A549 (cell line): ENCODE measurements at regions not wholly inside any gene's neighbourhood (a gene's known extent, or its start where the extent isn't known, plus 50 kb on each side); places are given as distances from the start of the nearest gene placed in this dataset.

ENCODE experiments used
- CEBPB ChIP-seq, 2 experiments: fragments of >200 bp in 1 of 2; sonication (Bioruptor Twin) in 1 of 2; formaldehyde crosslinking in 1 of 2; IDR thresholded peaks; 2 replicates each; pipeline ENCODE4 v1.6.1; 2012 to 2016
- CTCF ChIP-seq: fragments of >200 bp; sonication (Bioruptor Twin); formaldehyde crosslinking; IDR thresholded peaks from 3 replicates; pipeline ENCODE4 v1.5.1; 2016
- EP300 ChIP-seq, 2 experiments: fragments of >200 bp; sonication (Bioruptor Twin); formaldehyde crosslinking; IDR thresholded peaks; 2 replicates in 1 of 2; 3 replicates in 1 of 2; pipeline ENCODE4 v1.6.1; 2016 to 2017
- HOXA7 ChIP-seq: fragments of 250-450 bp; sonication (Bioruptor Pico); IDR thresholded peaks from 2 replicates; pipeline ENCODE4 v1.5.0; 2020; ENCODE audit warnings: mild to moderate bottlenecking, moderate library complexity
- JUN ChIP-seq, 2 experiments: fragments of >200 bp; sonication (Bioruptor Twin); formaldehyde crosslinking; IDR thresholded peaks; 2 replicates in 1 of 2; 3 replicates in 1 of 2; pipeline ENCODE4 v1.6.1; 2016 to 2017
- MAFK ChIP-seq: fragments of 450-650 bp; IDR thresholded peaks from 2 replicates; pipeline ENCODE4 v1.6.1; 2014; ENCODE audit not compliant: partially characterized antibody
- NR3C1 ChIP-seq: fragments of >200 bp; sonication (Bioruptor Twin); formaldehyde crosslinking; IDR thresholded peaks from 3 replicates; pipeline ENCODE4 v1.6.1; 2017
- POLR2A ChIP-seq: IDR thresholded peaks from 2 replicates; pipeline ENCODE4 v1.6.1; 2012; ENCODE audit warnings: mild to moderate bottlenecking, low read length
- POLR2AphosphoS2 ChIP-seq: conservative IDR thresholded peaks from 2 replicates; pipeline ENCODE4 v1.6.1; 2012; ENCODE audit warnings: low read length, improper control_type of control experiment, inconsistent platforms
- SMC3 ChIP-seq: fragments of >200 bp; sonication (Bioruptor Twin); formaldehyde crosslinking; IDR thresholded peaks from 3 replicates; pipeline ENCODE4 v1.6.1; 2018; ENCODE audit warnings: inconsistent platforms
- TF ChIP-seq, protein P1 (sequence below): fragments of 200-600 bp; sonication (generic); IDR thresholded peaks from 2 replicates; pipeline ENCODE4 v1.6.1; 2016; ENCODE audit warnings: antibody characterized with exemption, mild to moderate bottlenecking, moderate library complexity
- TF ChIP-seq, protein P2 (sequence below): fragments of 250-450 bp; sonication (Bioruptor Pico); IDR thresholded peaks from 2 replicates; pipeline ENCODE4 v1.5.0; 2021; ENCODE audit warnings: mild to moderate bottlenecking, moderate library complexity, borderline replicate concordance

- TF ChIP-seq CTCF: no peak
- TF ChIP-seq HOXA7 (CRISPR knock-in tag): no peak
- no peak for TF ChIP-seq EP300 (IDR thresholded peaks at IDR 0.05)
- TF ChIP-seq, protein P1, sequence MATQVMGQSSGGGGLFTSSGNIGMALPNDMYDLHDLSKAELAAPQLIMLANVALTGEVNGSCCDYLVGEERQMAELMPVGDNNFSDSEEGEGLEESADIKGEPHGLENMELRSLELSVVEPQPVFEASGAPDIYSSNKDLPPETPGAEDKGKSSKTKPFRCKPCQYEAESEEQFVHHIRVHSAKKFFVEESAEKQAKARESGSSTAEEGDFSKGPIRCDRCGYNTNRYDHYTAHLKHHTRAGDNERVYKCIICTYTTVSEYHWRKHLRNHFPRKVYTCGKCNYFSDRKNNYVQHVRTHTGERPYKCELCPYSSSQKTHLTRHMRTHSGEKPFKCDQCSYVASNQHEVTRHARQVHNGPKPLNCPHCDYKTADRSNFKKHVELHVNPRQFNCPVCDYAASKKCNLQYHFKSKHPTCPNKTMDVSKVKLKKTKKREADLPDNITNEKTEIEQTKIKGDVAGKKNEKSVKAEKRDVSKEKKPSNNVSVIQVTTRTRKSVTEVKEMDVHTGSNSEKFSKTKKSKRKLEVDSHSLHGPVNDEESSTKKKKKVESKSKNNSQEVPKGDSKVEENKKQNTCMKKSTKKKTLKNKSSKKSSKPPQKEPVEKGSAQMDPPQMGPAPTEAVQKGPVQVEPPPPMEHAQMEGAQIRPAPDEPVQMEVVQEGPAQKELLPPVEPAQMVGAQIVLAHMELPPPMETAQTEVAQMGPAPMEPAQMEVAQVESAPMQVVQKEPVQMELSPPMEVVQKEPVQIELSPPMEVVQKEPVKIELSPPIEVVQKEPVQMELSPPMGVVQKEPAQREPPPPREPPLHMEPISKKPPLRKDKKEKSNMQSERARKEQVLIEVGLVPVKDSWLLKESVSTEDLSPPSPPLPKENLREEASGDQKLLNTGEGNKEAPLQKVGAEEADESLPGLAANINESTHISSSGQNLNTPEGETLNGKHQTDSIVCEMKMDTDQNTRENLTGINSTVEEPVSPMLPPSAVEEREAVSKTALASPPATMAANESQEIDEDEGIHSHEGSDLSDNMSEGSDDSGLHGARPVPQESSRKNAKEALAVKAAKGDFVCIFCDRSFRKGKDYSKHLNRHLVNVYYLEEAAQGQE: no peak
- TF ChIP-seq, protein P2, sequence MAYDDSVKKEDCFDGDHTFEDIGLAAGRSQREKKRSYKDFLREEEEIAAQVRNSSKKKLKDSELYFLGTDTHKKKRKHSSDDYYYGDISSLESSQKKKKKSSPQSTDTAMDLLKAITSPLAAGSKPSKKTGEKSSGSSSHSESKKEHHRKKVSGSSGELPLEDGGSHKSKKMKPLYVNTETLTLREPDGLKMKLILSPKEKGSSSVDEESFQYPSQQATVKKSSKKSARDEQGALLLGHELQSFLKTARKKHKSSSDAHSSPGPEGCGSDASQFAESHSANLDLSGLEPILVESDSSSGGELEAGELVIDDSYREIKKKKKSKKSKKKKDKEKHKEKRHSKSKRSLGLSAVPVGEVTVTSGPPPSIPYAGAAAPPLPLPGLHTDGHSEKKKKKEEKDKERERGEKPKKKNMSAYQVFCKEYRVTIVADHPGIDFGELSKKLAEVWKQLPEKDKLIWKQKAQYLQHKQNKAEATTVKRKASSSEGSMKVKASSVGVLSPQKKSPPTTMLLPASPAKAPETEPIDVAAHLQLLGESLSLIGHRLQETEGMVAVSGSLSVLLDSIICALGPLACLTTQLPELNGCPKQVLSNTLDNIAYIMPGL (CRISPR knock-in tag): no peak
- TF ChIP-seq JUN (IDR thresholded peaks at IDR 0.05): no peak
- no peak for TF ChIP-seq SMC3
- TF ChIP-seq CEBPB (IDR thresholded peaks at IDR 0.05): no peak
- TF ChIP-seq POLR2A: no peak
- no peak for TF ChIP-seq NR3C1
- no peak for TF ChIP-seq MAFK
- TF ChIP-seq POLR2AphosphoS2: no peak
These were observed 664.9 kb upstream of the LCORL start for GRCh38 chr4:18686338-18687037.
